GM12864 (cell line): ENCODE measurements at regions not wholly inside any gene's neighbourhood (a gene's known extent, or its start where the extent isn't known, plus 50 kb on each side); places are given as distances from the start of the nearest gene placed in this dataset.

Experiments
- DNase-seq: peaks from one replicate; pipeline ENCODE4 v3.0.0-alpha.2; 2011; ENCODE audit warnings: low read depth
- H3K4me3 ChIP-seq: 2 replicates; pipeline ENCODE4 v1.5.1; 2011; ENCODE audit warnings: mild to moderate bottlenecking, low read depth, low read length, control low read depth
- CTCF ChIP-seq: IDR thresholded peaks from 2 replicates; pipeline ENCODE4 v1.5.1; 2011; ENCODE audit warnings: low read depth, mild to moderate bottlenecking, moderate library complexity, low read length, control low read depth, inconsistent platforms; ENCODE audit errors: missing control alignments

GRCh38 chrX:39855748-39856129 is 242.0 kb downstream of the BCOR start:
- DNase-seq = peak; percentile 79
- H3K4me3 ChIP-seq = peak overlapping the region; percentile 60

GRCh38 chrX:39856472-39857121 is 241.2 kb downstream of the BCOR start:
- no peak for DNase-seq
- no peak overlapping the region for H3K4me3 ChIP-seq
- no peak for TF ChIP-seq CTCF

More at GRCh38 chrX:39855748-39856129, 242.0 kb downstream of the BCOR start:
- no peak for TF ChIP-seq CTCF

DNA sequence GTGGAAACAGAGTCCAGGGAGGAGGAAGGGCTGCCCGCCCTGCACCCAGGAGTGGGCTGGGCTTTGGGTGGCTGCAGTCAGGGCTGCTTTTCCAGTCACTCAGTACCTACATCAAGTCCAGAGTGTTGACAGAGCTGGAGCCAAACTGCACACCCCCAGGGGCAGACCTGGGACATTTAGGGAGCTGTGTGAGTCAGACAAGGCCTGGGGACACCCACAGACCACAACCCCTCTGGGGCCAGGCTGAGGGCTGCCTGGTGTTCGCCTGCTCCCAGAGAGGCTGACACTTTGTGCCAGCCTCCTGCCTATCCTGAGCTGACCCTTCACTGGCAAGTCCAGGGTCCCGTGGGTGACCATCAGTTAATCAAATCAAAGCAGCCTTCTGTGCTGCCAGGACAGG is 240.0 kb downstream of the BCOR start:
- DNase-seq = no peak
- TF ChIP-seq CTCF = no peak
- no peak overlapping the region for H3K4me3 ChIP-seq

DNA sequence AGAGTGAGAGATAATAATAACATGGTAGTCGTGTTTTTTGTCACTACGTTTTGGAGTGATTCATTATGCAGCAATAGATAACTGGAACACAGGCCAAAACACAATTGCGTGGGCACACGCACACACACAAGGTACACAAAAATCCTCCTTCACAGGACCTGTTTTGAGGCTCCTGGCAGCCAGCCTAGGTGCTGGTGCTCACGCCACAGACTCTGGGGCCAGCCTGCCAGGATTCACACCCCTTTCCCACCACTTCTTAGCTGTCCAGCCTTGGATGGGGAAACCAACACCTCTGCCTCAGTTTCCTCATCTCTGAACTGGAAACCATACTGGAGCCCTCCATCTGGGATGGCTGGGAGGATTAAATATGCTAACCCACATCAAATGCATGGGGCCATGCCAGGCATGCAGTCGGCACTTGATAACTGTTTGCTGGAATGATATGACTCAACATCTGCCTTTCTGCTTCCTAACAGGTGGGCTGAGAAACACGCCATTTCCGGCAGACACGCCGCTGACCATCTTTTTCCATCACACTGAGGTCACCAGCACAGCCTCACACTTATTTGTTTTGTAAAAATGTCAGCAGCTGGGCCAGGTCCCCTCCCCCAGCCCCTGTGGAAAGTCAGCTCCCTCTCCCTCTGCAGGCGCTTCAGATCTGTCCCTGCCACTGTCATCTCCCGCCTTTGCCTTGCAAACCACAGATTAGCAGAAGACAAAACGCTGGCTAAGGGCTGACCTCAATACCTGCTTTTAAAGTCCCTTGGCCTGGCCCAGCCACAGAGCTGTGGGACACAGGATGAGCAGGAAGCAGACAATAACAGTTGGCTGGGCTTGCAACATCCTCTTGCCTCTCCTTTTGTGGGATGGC is 237.5 kb downstream of the BCOR start:
- peak; percentile 79 for DNase-seq
- H3K4me3 ChIP-seq = no peak overlapping the region
- TF ChIP-seq CTCF = no peak

DNA sequence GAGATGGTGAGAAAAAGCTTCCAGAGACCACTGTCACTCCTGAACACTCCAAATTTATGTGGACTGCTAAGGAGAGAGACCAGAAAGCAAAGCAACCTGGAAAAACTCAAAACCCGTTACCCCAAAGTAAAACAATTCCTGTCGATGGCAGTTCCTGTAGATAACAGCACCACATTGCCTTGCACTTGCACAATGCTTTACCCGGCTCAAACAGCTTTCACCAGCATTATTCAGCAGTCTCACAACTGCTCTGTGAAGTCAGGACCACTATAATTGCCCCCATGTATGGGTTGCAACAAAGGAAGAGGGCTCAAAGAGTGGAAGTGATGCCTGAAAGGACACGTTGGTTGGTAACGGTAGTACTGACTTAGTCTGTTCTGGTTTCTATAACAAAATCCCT is 234.8 kb downstream of the BCOR start:
- no peak for DNase-seq
- H3K4me3 ChIP-seq = no peak overlapping the region
- TF ChIP-seq CTCF = no peak

GRCh38 chrX:39866229-39866628 is 231.5 kb downstream of the BCOR start:
- no peak for TF ChIP-seq CTCF

More at GRCh38 chrX:39866229-39866628, 231.5 kb downstream of the BCOR start:
- H3K4me3 ChIP-seq = no peak overlapping the region
- no peak for DNase-seq
